ENCODE measurements at regions not wholly inside any gene's neighbourhood (a gene's known extent, or its start where the extent isn't known, plus 50 kb on each side); places are given as distances from the start of the nearest gene placed in this dataset.

GRCh38 chr21:27649762-27650161, 682.9 kb upstream of the ADAMTS5 start:
- no peak overlapping the region for H3K27ac ChIP-seq (ENCODE audit: low read length)
- no peak for TF ChIP-seq REST (IDR thresholded peaks at IDR 0.05; ENCODE audit: insufficient read depth in 1 of 2, low read depth in 2 of 2, low read length in 1 of 2)
- no peak for TF ChIP-seq POLR2AphosphoS5 (IDR thresholded peaks at IDR 0.05; ENCODE audit: low read depth, low read length)
- no peak for TF ChIP-seq SIN3A (IDR thresholded peaks at IDR 0.05; ENCODE audit: borderline replicate concordance, insufficient read depth, low read depth, low read length)
- TF ChIP-seq CTCF (IDR thresholded peaks at IDR 0.05): no peak
- TF ChIP-seq TCF7L2 (IDR thresholded peaks at IDR 0.05; ENCODE audit: low read depth, low read length): no peak

GRCh38 chr21:27649323-27649722, 682.4 kb upstream of the ADAMTS5 start:
- Histone ChIP-seq H3K27me3 (ENCODE audit: control insufficient read depth, insufficient read depth, low read length) (no peaks in the 10 kb centered on the region), H3K9me3 (ENCODE audit: control insufficient read depth, insufficient read depth, low read depth, low read length) (no peaks in the 10 kb centered on the region), H3K36me3 (ENCODE audit: control insufficient read depth, insufficient read depth, low read length) (no peaks in the 10 kb centered on the region), H3K4me3 (ENCODE audit: low read depth in 2 of 2, low read length in 2 of 2) (no peak overlapping the region), H3K27ac (ENCODE audit: low read length) (no peak overlapping the region), H3K4me1 (ENCODE audit: control insufficient read depth, insufficient read depth, low read length) (no peaks in the 10 kb centered on the region)
- ATAC-seq: no peak
- no peak for DNase-seq (ENCODE audit: low read depth, low spot score)
- CTCF ChIA-PET: no interaction called here
- in situ Hi-C loops (cut with HindIII; ENCODE audit: low pct_unique_long_range_greater_than_20kb, low sequenced_read_pairs) (no loop called here), intact Hi-C loops (cut with micrococcal nuclease; ENCODE audit: unreplicated experiment) (no loop called here)
- TF ChIP-seq CTCF (IDR thresholded peaks at IDR 0.05) (no peak), SIN3A (IDR thresholded peaks at IDR 0.05; ENCODE audit: borderline replicate concordance, insufficient read depth, low read depth, low read length) (no peak), POLR2AphosphoS5 (IDR thresholded peaks at IDR 0.05; ENCODE audit: low read depth, low read length) (no peak), REST (IDR thresholded peaks at IDR 0.05; ENCODE audit: insufficient read depth in 1 of 2, low read depth in 2 of 2, low read length in 1 of 2) (no peak), TCF7L2 (IDR thresholded peaks at IDR 0.05; ENCODE audit: low read depth, low read length) (no peak)
- POLR2A ChIA-PET: no interaction called here
- no TSS peak for BruUV-seq (replicated peaks)

More at GRCh38 chr21:27649762-27650161, 682.9 kb upstream of the ADAMTS5 start:
- Histone ChIP-seq H3K4me1 (ENCODE audit: control insufficient read depth, insufficient read depth, low read length) (no peaks in the 10 kb centered on the region), H3K36me3 (ENCODE audit: control insufficient read depth, insufficient read depth, low read length) (no peaks in the 10 kb centered on the region), H3K4me3 (ENCODE audit: low read depth in 2 of 2, low read length in 2 of 2) (no peak overlapping the region), H3K27me3 (ENCODE audit: control insufficient read depth, insufficient read depth, low read length) (no peaks in the 10 kb centered on the region), H3K9me3 (ENCODE audit: control insufficient read depth, insufficient read depth, low read depth, low read length) (no peaks in the 10 kb centered on the region)
- in situ Hi-C loops (cut with HindIII; ENCODE audit: low pct_unique_long_range_greater_than_20kb, low sequenced_read_pairs): no loop called here
- intact Hi-C loops (cut with micrococcal nuclease; ENCODE audit: unreplicated experiment): no loop called here
- ChIA-PET CTCF (no interaction called here), POLR2A (no interaction called here)
- DNase-seq (ENCODE audit: low read depth, low spot score) (no peak), ATAC-seq (no peak)
- no TSS peak for BruUV-seq (replicated peaks)
